ENCODE measurements at regions not wholly inside any gene's neighbourhood (a gene's known extent, or its start where the extent isn't known, plus 50 kb on each side); places are given as distances from the start of the nearest gene placed in this dataset.

DNA sequence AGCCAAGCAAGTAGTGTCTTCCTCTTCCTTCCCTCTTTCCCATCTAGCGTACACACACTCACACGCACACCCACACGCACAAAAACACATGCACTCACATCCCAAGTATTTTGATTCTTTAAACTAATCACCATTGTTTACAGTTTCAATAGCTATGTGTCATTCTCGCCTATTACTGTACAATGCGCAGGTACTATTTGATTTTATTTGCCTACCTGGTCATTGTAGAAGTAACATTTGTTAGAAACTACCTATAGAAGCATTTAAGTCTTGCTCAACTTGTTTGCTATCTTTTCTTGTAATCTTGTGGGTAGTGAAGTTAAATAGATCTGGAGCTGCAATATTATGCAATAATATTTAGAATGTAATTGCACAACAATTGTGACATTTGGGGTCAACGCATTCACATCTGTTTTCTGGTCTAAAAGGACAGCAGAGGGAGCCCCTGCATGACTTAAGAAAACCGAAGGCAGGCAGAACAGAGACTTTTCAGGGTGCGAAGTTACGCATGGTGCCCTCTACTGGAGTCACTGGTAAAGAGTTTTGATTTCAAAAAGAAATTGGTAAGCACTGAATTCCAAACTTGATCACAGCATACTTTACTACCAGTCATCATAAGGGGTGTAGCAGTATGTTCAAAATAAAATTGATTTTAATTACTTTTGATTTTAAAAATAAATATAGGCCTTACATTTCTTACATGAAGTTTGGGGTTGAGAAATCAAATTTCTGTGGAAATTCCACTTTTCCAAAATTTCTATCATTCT lies 503.3 kb upstream of the FAM241A start:
- no peaks in the 10 kb centered on the region for H4K20me1 ChIP-seq (ENCODE audit: insufficient read depth, low read length)
- no peaks in the 10 kb centered on the region for H3K27me3 ChIP-seq (ENCODE audit: insufficient read depth, low read length)
- no peaks in the 10 kb centered on the region for H3K9me3 ChIP-seq (ENCODE audit: low read depth, low read length)
- H3K4me1 ChIP-seq (ENCODE audit: insufficient read depth, low read length) = no peaks in the 10 kb centered on the region
- no peaks in the 10 kb centered on the region for H3K36me3 ChIP-seq (ENCODE audit: insufficient read depth, low read length)
- DNase-seq (ENCODE audit: insufficient read length, low spot score, missing footprints) = peak; percentile 34
- H3K27ac ChIP-seq (ENCODE audit: low read depth, low read length) = no peak overlapping the region
- no peak overlapping the region for H3K4me2 ChIP-seq (ENCODE audit: insufficient read depth, low read length)
- TF ChIP-seq, protein P1, sequence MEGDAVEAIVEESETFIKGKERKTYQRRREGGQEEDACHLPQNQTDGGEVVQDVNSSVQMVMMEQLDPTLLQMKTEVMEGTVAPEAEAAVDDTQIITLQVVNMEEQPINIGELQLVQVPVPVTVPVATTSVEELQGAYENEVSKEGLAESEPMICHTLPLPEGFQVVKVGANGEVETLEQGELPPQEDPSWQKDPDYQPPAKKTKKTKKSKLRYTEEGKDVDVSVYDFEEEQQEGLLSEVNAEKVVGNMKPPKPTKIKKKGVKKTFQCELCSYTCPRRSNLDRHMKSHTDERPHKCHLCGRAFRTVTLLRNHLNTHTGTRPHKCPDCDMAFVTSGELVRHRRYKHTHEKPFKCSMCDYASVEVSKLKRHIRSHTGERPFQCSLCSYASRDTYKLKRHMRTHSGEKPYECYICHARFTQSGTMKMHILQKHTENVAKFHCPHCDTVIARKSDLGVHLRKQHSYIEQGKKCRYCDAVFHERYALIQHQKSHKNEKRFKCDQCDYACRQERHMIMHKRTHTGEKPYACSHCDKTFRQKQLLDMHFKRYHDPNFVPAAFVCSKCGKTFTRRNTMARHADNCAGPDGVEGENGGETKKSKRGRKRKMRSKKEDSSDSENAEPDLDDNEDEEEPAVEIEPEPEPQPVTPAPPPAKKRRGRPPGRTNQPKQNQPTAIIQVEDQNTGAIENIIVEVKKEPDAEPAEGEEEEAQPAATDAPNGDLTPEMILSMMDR (IDR thresholded peaks at IDR 0.05; ENCODE audit: extremely low read depth, low read depth, low read length) = peak; percentile 98
- H2AFZ ChIP-seq (ENCODE audit: low read length) = no peak overlapping the region
- no peaks in the 10 kb centered on the region for H3K79me2 ChIP-seq (ENCODE audit: insufficient read depth, low read length)
- H3K4me3 ChIP-seq (ENCODE audit: insufficient read depth, low read length) = no peak overlapping the region

DNA sequence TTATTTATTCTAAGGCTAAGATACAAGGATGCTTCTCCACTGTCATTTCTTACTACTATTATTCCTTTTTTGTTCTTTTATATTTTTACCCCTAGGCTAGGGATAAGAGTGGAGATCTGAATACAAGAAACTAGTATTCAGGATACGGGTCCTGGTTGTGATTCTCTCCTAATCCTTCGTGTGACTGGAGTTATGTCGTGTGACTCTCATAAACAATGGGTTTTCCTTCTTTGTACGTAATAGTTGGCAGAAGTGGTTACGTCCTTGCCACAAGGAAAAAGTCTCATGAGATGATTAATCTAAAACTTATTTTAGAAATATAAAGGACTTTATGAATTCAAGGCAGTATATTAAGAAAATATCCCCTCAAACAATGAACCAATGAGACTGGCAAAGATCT lies 497.2 kb upstream of the FAM241A start:
- Histone ChIP-seq H3K4me1 (ENCODE audit: insufficient read depth, low read length) (no peaks in the 10 kb centered on the region), H3K27ac (ENCODE audit: low read depth, low read length) (no peak overlapping the region)

DNA sequence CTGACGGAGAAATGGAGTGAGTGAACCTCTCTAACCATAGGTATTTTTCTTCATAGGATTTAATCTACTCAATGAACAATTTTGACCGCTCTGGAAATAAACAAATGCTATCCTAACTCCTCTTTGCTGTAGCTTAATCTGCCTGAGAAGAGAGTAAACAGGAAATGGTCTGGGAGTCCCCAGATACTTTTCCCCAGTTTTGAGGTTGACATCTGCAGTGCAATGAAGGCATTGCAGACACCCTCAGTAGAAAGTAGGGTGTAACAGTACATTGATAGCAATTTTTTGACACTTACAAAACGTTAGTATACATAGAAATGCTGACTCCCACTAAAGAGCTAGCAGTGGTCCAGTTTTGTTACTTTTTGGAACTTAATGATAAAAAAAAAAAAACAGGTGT lies 495.9 kb upstream of the FAM241A start:
- Histone ChIP-seq H2AFZ (ENCODE audit: low read length) (no peak overlapping the region), H3K36me3 (ENCODE audit: insufficient read depth, low read length) (no peaks in the 10 kb centered on the region), H3K27ac (ENCODE audit: low read depth, low read length) (no peak overlapping the region), H3K27me3 (ENCODE audit: insufficient read depth, low read length) (no peaks in the 10 kb centered on the region), H3K79me2 (ENCODE audit: insufficient read depth, low read length) (no peaks in the 10 kb centered on the region), H4K20me1 (ENCODE audit: insufficient read depth, low read length) (no peaks in the 10 kb centered on the region), H3K9me3 (ENCODE audit: low read depth, low read length) (no peaks in the 10 kb centered on the region), H3K4me3 (ENCODE audit: insufficient read depth, low read length) (no peak overlapping the region), H3K4me1 (ENCODE audit: insufficient read depth, low read length) (no peaks in the 10 kb centered on the region), H3K4me2 (ENCODE audit: insufficient read depth, low read length) (no peak overlapping the region)
- TF ChIP-seq, protein P1 (IDR thresholded peaks at IDR 0.05; ENCODE audit: extremely low read depth, low read depth, low read length) = no peak
- DNase-seq (ENCODE audit: insufficient read length, low spot score, missing footprints) = no peak

More for the DNA sequence above, 497.2 kb upstream of the FAM241A start:
- H3K79me2 ChIP-seq (ENCODE audit: insufficient read depth, low read length) = no peaks in the 10 kb centered on the region
- TF ChIP-seq, protein P1 (IDR thresholded peaks at IDR 0.05; ENCODE audit: extremely low read depth, low read depth, low read length) = no peak
- no peaks in the 10 kb centered on the region for H3K27me3 ChIP-seq (ENCODE audit: insufficient read depth, low read length)
- DNase-seq (ENCODE audit: insufficient read length, low spot score, missing footprints) = no peak
- no peaks in the 10 kb centered on the region for H3K36me3 ChIP-seq (ENCODE audit: insufficient read depth, low read length)
- no peak overlapping the region for H3K4me2 ChIP-seq (ENCODE audit: insufficient read depth, low read length)
- H3K4me3 ChIP-seq (ENCODE audit: insufficient read depth, low read length) = no peak overlapping the region
- no peak overlapping the region for H2AFZ ChIP-seq (ENCODE audit: low read length)
- no peaks in the 10 kb centered on the region for H4K20me1 ChIP-seq (ENCODE audit: insufficient read depth, low read length)
- H3K9me3 ChIP-seq (ENCODE audit: low read depth, low read length) = no peaks in the 10 kb centered on the region

DNA sequence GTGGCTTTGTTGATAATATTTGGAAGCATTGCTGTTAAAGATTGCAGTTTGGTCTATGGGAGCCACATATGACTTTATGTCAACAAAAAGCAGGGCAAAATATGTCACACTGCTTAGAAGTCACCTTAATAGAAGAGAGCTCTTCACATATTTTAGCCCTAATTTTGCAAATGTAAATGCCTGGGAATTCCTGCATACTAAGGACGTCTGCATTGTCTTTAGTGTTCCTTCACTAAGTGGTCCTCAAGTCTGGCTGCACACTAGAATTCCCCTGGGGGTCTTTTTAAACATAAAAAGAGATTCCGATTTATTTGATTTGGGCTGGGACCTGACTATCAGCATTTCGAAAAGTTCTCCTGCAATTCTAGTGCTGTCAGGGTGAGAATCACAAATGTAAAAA lies 495.1 kb upstream of the FAM241A start:
- DNase-seq (ENCODE audit: insufficient read length, low spot score, missing footprints) = no peak
- Histone ChIP-seq H3K36me3 (ENCODE audit: insufficient read depth, low read length) (no peaks in the 10 kb centered on the region), H2AFZ (ENCODE audit: low read length) (no peak overlapping the region), H3K4me2 (ENCODE audit: insufficient read depth, low read length) (no peak overlapping the region), H3K4me1 (ENCODE audit: insufficient read depth, low read length) (no peaks in the 10 kb centered on the region), H3K4me3 (ENCODE audit: insufficient read depth, low read length) (no peak overlapping the region), H3K79me2 (ENCODE audit: insufficient read depth, low read length) (no peaks in the 10 kb centered on the region), H3K27me3 (ENCODE audit: insufficient read depth, low read length) (no peaks in the 10 kb centered on the region), H4K20me1 (ENCODE audit: insufficient read depth, low read length) (no peaks in the 10 kb centered on the region), H3K27ac (ENCODE audit: low read depth, low read length) (no peak overlapping the region), H3K9me3 (ENCODE audit: low read depth, low read length) (no peaks in the 10 kb centered on the region)
- TF ChIP-seq, protein P1 (IDR thresholded peaks at IDR 0.05; ENCODE audit: extremely low read depth, low read depth, low read length) = no peak

All from osteoblast (primary cell).